GM19035 (cell line): ENCODE measurements at regions not wholly inside any gene's neighbourhood (a gene's known extent, or its start where the extent isn't known, plus 50 kb on each side); places are given as distances from the start of the nearest gene placed in this dataset.
A peak's percentile ranks its signal among the peaks of the same experiment; 100 is the strongest.
"Not testable (repeated sequence)": the region's sequence is repeated elsewhere in the genome, so short reads cannot be mapped to it uniquely, and the experiment has no call there.

Source experiments
- ATAC-seq: cut with Tn5 transposase; IDR thresholded peaks from one replicate; pipeline ENCODE4 v1.9.1; 2021; ENCODE audit not compliant: unreplicated experiment

DNA sequence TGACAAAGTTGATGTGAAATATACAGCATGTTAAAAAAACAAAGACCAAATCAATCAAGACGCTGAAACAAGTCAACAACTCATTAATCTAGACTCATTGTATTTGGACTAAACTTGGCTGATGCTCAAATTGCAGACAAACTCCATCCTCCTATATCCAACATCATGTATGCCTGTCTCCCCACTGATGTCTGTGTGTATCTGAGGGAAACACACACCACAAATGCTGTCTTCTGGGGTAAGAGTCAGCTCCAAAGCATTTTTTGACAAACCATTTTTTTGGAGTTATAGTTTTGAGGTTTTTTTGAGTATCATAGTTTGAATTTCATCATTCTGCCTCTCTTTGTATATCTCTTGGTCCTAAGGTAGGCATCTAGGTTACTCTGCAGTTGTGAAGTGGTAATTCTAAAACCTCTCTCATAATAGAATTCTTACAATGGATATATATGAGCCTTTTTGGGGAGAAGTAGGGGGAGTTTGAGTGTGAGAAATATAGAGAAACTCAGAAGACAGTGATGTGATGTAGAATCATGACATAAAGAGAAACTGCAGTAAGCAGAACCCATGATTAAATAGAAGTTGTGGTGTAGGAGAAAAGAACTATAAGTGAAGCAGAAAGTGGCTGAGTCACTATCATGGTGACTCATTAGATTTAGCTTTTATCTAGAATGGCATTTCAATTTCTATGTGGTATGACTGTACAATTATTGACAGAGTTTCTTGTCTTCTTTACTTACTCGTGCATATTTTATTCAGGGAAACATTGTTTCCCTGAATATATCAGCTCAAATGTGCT is 1531.1 kb upstream of the LRRTM3 start:
- ATAC-seq: no peak

GRCh38 chr10:65395631-65396030 is 1530.2 kb upstream of the LRRTM3 start:
- ATAC-seq: no peak

DNA sequence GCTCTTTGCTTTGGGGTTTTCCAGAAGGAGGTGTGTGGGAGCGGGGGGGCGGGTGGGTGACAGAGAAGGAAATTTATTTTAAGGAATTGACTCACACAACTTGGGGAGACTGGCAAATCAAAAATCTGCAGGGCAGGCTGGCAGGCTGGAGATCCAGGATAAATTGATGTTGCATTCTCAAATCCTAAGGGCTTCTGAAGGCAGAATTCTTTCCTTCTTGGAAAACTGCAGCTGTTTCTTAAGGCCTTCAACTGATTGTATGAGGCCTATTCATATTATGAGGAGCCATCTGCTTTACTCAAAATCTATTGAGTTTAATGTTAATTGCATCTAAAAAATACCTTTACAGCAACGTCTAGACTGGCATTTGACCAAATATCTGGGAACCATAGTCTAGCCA is 1528.8 kb upstream of the LRRTM3 start:
- ATAC-seq: no peak

GRCh38 chr10:65408401-65408800 is 1517.4 kb upstream of the LRRTM3 start:
- no peak for ATAC-seq

GRCh38 chr10:65413001-65413400 is 1512.8 kb upstream of the LRRTM3 start:
- ATAC-seq: no peak

DNA sequence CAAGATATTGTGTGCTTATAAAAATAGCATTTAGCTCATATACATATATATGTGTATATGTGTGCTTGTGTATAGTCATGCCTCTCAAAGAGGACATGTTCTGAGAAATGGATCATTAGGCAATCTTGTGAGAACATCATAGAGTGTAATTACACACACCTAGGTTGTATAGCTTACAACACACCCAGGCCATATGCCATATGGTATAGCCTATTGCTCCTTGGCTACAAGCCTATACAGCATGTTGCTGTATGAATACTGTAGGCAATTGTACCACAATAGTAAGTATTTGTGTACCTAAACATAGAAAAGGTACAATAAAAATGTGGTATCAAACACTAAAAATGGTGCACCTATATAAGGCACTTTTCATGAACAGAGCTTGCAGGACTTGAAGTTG is 1510.5 kb upstream of the LRRTM3 start:
- no peak for ATAC-seq

GRCh38 chr10:65416094-65416493 is 1509.7 kb upstream of the LRRTM3 start:
- ATAC-seq: no peak

DNA sequence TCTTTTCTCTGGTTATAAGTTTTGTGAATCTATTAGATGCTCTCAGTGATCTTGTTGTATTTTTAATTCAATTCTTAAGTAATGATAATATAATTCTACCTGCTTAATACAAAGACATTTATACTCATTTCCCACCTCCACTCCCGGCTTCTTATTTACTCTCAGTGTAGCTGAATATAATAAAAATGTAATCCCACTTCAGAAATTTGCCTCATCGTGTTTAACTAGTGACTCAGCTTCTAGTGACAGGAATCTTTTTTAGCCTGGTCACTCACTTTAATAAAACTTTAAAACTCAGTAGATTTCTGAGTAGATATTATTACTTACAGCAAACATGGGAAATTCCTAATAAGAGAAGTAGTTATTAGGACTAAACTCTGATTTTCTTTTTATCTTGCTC is 1506.2 kb upstream of the LRRTM3 start:
- no peak for ATAC-seq

DNA sequence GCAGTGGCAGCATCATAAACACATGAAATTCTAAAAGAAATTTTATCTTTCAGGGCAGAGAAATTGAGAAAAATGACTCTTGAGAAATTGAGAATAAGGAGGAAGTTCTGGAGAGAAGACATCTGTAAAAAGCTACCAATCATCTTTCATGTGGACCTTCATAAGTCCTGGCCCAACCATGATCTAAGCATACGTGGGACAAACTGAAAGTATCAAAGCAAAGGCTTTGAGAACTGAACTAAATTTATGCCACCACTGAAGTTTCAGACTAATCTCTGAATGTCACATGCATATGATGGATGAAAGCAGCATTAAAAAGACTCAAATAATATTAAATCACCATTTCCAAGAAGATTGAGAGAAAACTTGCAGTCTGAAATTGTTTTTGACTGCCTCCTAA is 1502.8 kb upstream of the LRRTM3 start:
- no peak for ATAC-seq

DNA sequence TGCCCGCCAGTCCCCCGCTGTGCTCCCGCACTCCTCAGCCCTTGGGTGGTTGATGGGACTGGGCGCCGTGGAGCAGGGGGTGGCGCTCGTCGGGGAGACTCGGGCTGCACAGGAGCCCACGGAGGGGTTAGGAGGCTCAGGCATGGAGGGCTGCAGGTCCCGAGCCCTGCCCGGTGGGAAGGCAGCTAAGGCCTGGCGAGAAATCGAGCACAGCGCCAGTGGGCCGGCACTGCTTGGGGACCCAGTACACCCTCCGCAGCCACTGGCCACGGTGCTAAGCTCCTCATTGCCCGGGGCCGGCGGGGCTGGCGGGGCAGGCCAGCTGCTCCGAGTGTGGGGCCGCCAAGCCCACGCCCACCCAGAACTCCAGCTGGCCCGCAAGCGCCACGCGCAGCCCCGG is 1496.5 kb upstream of the LRRTM3 start:
- ATAC-seq: not testable (repeated sequence)

GRCh38 chr10:65430979-65431378 is 1494.9 kb upstream of the LRRTM3 start:
- ATAC-seq: no peak

DNA sequence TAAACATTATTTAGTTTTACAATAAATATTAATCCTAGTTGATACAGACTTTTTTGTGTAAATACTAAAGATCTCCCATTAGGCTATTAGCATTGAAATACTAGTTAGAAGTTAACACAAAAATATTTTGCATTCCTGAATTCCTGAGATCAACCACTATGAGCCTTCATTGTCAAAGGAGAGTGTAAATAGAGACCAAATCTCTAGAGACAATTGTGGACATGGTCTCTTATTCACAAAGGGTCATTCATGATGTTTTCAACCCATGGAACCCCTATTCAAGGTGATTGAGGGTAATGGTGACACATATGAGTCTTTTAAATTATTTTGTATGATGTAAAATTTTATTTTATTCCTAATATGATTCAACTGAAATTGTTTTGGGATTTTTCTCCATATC is 1454.8 kb upstream of the LRRTM3 start:
- no peak for ATAC-seq

- ATAC-seq: no peak
These were observed 1443.0 kb upstream of the LRRTM3 start for GRCh38 chr10:65482848-65483247.

GRCh38 chr10:65491799-65492198 is 1434.0 kb upstream of the LRRTM3 start:
- ATAC-seq: no peak

DNA sequence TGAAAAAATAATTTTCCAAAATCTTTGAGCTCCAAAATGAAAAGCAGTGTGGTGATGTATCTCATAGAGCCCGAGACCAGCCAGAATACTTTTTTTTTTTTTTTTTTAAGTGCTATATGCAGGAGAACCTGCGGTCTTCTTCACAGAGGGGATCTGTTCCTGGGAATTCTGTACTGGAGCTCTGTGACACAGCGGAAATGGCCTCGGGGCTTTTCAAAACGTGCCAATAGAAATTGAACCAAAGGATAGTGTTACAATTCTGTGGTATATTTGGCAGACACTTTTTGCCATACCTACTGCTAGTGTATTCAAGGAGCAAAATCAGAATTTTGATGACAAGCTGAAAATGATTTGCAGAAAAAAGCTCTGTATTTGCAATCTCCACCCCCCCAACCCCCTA is 1429.3 kb upstream of the LRRTM3 start:
- no peak for ATAC-seq

DNA sequence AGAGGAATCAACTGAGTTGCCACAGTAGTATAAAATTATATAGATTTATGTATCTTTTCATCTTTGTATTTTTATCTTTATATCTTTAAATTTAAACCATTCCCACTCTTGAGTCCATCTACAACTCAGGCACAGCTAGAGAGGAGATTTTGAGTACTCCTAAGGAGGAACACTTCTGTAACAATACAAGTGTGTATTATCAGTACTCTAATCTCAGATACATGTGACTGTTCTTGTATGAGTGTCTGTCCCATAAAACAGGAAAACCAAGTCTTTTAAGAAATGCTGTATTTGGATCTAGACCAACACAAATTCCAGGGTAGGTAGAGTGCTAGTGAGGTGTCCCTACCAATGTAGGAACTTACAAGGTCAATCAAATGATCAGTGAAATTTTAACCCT is 1428.0 kb upstream of the LRRTM3 start:
- no peak for ATAC-seq

DNA sequence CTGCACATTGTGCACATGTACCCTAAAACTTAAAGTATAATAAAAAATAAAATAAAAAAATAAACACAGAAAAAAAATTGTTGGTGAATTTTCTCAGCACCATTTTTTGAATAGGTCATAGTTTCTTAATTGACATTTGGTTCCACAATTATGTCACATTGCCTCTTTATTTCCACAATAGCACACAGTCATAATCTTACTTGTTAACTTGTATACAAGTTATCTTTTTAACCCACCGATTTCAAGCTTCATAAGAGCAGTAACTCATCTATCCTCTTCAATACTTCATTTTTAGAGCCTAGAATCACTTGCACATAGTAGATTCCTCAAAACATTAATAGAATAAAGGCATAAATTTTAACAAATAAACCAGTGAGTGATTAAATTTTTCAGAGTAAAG is 1425.1 kb upstream of the LRRTM3 start:
- no peak for ATAC-seq

- ATAC-seq: peak; percentile 55
These were observed 1424.6 kb upstream of the LRRTM3 start for GRCh38 chr10:65501259-65501658.

- ATAC-seq: no peak
These were observed 1407.5 kb upstream of the LRRTM3 start for GRCh38 chr10:65518379-65518778.

DNA sequence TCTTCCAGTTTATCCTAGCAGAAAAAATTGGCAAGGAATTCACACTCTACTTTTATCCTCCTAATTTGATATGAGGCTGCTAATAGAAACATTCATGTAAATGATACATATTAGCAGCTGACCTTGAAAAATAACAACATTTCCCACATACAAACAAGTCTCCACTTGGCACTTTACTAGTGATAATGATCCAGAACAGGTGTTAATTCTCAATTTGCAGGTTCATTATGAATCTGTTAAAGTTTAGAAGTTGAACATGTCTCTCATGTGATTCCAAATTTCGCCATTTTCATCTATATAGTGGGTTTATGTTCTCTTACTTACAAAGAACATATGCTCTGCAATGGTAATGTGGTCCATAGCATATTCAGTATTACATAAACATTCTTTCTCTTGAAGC is 1396.8 kb upstream of the LRRTM3 start:
- ATAC-seq: no peak

DNA sequence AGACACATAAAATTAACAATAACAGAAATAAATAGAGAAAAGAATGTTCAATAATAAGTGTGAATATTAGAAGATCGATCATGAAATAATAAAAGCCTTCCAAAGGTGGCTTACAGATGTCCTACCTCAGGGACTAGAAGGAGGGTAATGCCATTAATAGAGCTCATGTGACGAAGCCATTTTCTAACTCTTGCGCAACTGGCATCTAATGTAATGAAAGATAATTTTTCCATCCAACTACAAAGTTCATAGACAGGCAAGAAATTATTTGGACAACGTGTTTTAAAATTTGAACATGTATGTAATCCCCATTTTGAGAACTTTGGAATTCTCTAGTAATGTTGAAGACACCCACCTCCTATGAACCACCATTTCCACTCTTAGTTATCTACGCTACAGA is 1394.3 kb upstream of the LRRTM3 start:
- ATAC-seq: no peak

GRCh38 chr10:65534771-65535170 is 1391.1 kb upstream of the LRRTM3 start:
- no peak for ATAC-seq

DNA sequence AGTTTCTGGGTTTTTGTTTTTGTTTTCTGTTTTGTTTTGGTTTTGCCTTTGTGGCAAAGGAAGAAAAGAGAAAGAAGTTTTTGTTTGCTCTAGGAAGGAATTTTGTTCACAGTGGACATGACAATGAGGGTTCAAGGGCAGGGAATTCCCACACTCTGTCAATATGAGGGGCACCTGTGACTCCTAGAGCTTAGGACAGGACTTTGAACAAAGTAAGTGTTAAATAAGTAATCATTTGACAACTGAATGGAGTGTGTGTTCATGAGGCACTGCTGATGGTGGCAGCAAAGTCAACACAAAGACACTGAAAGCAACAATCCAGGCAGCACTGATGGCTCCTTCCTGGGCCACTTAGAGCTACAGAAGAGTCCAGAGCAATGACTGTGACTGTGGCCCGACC is 1381.1 kb upstream of the LRRTM3 start:
- ATAC-seq: no peak
